IMR-90 (cell line): ENCODE measurements at regions not wholly inside any gene's neighbourhood (a gene's known extent, or its start where the extent isn't known, plus 50 kb on each side); places are given as distances from the start of the nearest gene placed in this dataset.

Experiments
- ATAC-seq: fragments of 200-7000 bp; cut with Tn5 transposase; 2 replicates; pipeline ENCODE4 v1.9.1; 2020; ENCODE audit warnings: low read depth, mild to moderate bottlenecking, moderate library complexity
- BruUV-seq: library from RNA; stranded (reverse); fragments of 400-500 nt; replicated peaks from 2 replicates; lab custom pipeline; 2021; lab: Mats Ljungman, UMichigan
- CTCF ChIA-PET: fragments of 300-600 bp; formaldehyde crosslinking; extraction: SDS; loops from one replicate; lab custom pipeline; 2021; ENCODE audit warnings: antibody characterized with exemption; lab: Yijun Ruan, JAX
- POLR2A ChIA-PET: fragments of 300-600 bp; sonication (Branson Sonifier 250); formaldehyde crosslinking; loops from one replicate; lab custom pipeline; 2022; ENCODE audit warnings: antibody characterized with exemption; ENCODE audit not compliant: unreplicated experiment; lab: Charles Lee
- DNase-seq: peaks from one replicate; pipeline ENCODE4 v3.0.0; 2013
- H2AFZ ChIP-seq: replicated peaks from 2 replicates; pipeline ENCODE3; 2013; ENCODE audit warnings: low read length, mild to moderate bottlenecking; ENCODE audit not compliant: poor library complexity
- H2AK5ac ChIP-seq: 2 replicates; pipeline ENCODE4 v1.6.1; 2013; ENCODE audit warnings: low read depth, low read length, inconsistent platforms
- H2AK9ac ChIP-seq: replicated peaks from 2 replicates; pipeline ENCODE3; 2013; ENCODE audit warnings: mild to moderate bottlenecking, low read depth, low read length, moderate library complexity; ENCODE audit not compliant: poor library complexity
- H2BK120ac ChIP-seq: 2 replicates; pipeline ENCODE4 v1.6.1; 2013; ENCODE audit warnings: low read depth, low read length, inconsistent platforms
- H2BK15ac ChIP-seq: 3 replicates; pipeline ENCODE4 v1.6.1; 2013; ENCODE audit warnings: low read depth, low read length, inconsistent platforms
- H2BK20ac ChIP-seq: 2 replicates; pipeline ENCODE4 v1.6.1; 2013; ENCODE audit warnings: low read depth, mild to moderate bottlenecking, inconsistent platforms, low read length, moderate library complexity
- H2BK5ac ChIP-seq: 2 replicates; pipeline ENCODE4 v1.6.1; 2013; ENCODE audit warnings: mild to moderate bottlenecking, low read depth, low read length, inconsistent platforms; ENCODE audit not compliant: poor library complexity, severe bottlenecking
- H3K14ac ChIP-seq: replicated peaks from 2 replicates; pipeline ENCODE4 v1.6.1; 2013; ENCODE audit warnings: low read depth, low read length, inconsistent platforms
- H3K18ac ChIP-seq: 2 replicates; pipeline ENCODE4 v1.6.1; 2013; ENCODE audit warnings: low read depth, low read length, control low read depth
- H3K23ac ChIP-seq: 2 replicates; pipeline ENCODE4 v1.6.1; 2013; ENCODE audit warnings: low read depth, low read length, inconsistent platforms
- H3K27ac ChIP-seq: 2 replicates; pipeline ENCODE4 v1.5.1; 2013; ENCODE audit warnings: mild to moderate bottlenecking, control low read depth, low read length; ENCODE audit not compliant: insufficient read depth
- H3K27me3 ChIP-seq: 2 replicates; pipeline ENCODE4 v1.6.1; 2013; ENCODE audit warnings: low read length; ENCODE audit not compliant: control insufficient read depth, insufficient read depth
- H3K36me3 ChIP-seq: 2 replicates; pipeline ENCODE4 v1.6.1; 2013; ENCODE audit warnings: low read length, mixed read lengths; ENCODE audit not compliant: control insufficient read depth, insufficient read depth
- H3K4ac ChIP-seq: 2 replicates; pipeline ENCODE4 v1.6.1; 2013; ENCODE audit warnings: low read depth, low read length, inconsistent platforms
- H3K4me1 ChIP-seq: 2 replicates; pipeline ENCODE4 v1.6.1; 2013; ENCODE audit warnings: low read length, mixed read lengths; ENCODE audit not compliant: control insufficient read depth, insufficient read depth
- H3K4me2 ChIP-seq: 2 replicates; pipeline ENCODE4 v1.6.1; 2013; ENCODE audit warnings: low read depth, mild to moderate bottlenecking, control low read depth, low read length, moderate library complexity
- H3K4me3 ChIP-seq: 2 replicates; pipeline ENCODE4 v1.5.1; 2013; ENCODE audit warnings: low read depth, mild to moderate bottlenecking, control low read depth, low read length, moderate library complexity; ENCODE audit not compliant: insufficient read depth
- H3K56ac ChIP-seq: 2 replicates; pipeline ENCODE4 v1.6.1; 2013; ENCODE audit warnings: low read length, inconsistent platforms; ENCODE audit not compliant: insufficient read depth; ENCODE audit errors: extremely low read depth
- H3K79me1 ChIP-seq, 2 experiments: 2 replicates each; pipeline ENCODE4 v1.6.1; 2013; ENCODE audit warnings: low read length in 2 of 2, inconsistent platforms in 1 of 2, low read depth in 1 of 2
- H3K9ac ChIP-seq: 2 replicates; pipeline ENCODE4 v1.6.1; 2013; ENCODE audit warnings: low read depth, low read length, control low read depth
- H3K9me1 ChIP-seq: 2 replicates; pipeline ENCODE4 v1.6.1; 2013; ENCODE audit warnings: low read length, inconsistent platforms; ENCODE audit not compliant: insufficient read depth
- H3K9me3 ChIP-seq: 2 replicates; pipeline ENCODE4 v1.6.1; 2013; ENCODE audit warnings: low read length; ENCODE audit not compliant: control insufficient read depth, insufficient read depth
- H4K20me1 ChIP-seq: 2 replicates; pipeline ENCODE4 v1.6.1; 2013; ENCODE audit warnings: low read length, inconsistent platforms; ENCODE audit not compliant: insufficient read depth
- H4K5ac ChIP-seq: 2 replicates; pipeline ENCODE4 v1.6.1; 2013; ENCODE audit warnings: mild to moderate bottlenecking, low read depth, low read length, control low read depth
- H4K8ac ChIP-seq, 2 experiments: 2 replicates each; pipeline ENCODE4 v1.6.1; 2013; ENCODE audit warnings: low read depth in 2 of 2, low read length in 2 of 2, control low read depth in 1 of 2, inconsistent platforms in 1 of 2
- H4K91ac ChIP-seq: 2 replicates; pipeline ENCODE4 v1.6.1; 2013; ENCODE audit warnings: low read depth, low read length, inconsistent platforms; ENCODE audit not compliant: insufficient read depth
- CEBPB ChIP-seq: IDR thresholded peaks from 2 replicates; pipeline ENCODE4 v1.6.1; 2012; ENCODE audit warnings: low read depth, low read length, improper control_type of control experiment
- CHD1 ChIP-seq: IDR thresholded peaks from 2 replicates; pipeline ENCODE4 v1.6.1; 2012; ENCODE audit warnings: low read depth, low read length, improper control_type of control experiment
- RFX5 ChIP-seq: IDR thresholded peaks from 2 replicates; pipeline ENCODE4 v1.8.0; 2012; ENCODE audit warnings: low read depth, mild to moderate bottlenecking, low read length, moderate library complexity
- dilution Hi-C: fragments of 300-500 bp; cut with HindIII; formaldehyde crosslinking; loops from one replicate; pipeline ENCODE4 v1.14.3; 2018; ENCODE audit warnings: low sequenced_read_pairs; ENCODE audit not compliant: unreplicated experiment
- in situ Hi-C: fragments of 300-500 bp; cut with MboI; formaldehyde crosslinking; loops from 3 replicates; pipeline ENCODE4 v1.14.3; 2019; ENCODE audit warnings: low sequenced_read_pairs, inconsistent platforms, mixed read lengths
- intact Hi-C: fragments of 100-400 bp; cut with micrococcal nuclease; formaldehyde crosslinking; loops from 2 replicates; pipeline ENCODE4 v1.10.0; 2022
- TF ChIP-seq, protein P1 (sequence below): conservative IDR thresholded peaks from 2 replicates; pipeline ENCODE4 v1.5.1; 2012; ENCODE audit warnings: mild to moderate bottlenecking, low read depth, low read length, improper control_type of control experiment

GRCh38 chr18:66695281-66695680 lies 91.4 kb upstream of the CDH19 start:
- no peaks in the 10 kb centered on the region for H3K9me1 ChIP-seq
- H3K4me2 ChIP-seq = no peak overlapping the region
- dilution Hi-C loops = no loop called here
- H2AFZ ChIP-seq = no peak overlapping the region
- H3K14ac ChIP-seq = no peak overlapping the region
- BruUV-seq = no TSS peak
- in situ Hi-C loops = no loop called here
- H2AK9ac ChIP-seq = no peak overlapping the region
- H3K79me1 ChIP-seq = no peaks in the 10 kb centered on the region
- H3K27ac ChIP-seq = no peak overlapping the region
- H3K23ac ChIP-seq = no peak overlapping the region
- H2AK5ac ChIP-seq = no peak overlapping the region
- no peak overlapping the region for H4K91ac ChIP-seq
- H2BK120ac ChIP-seq = no peak overlapping the region
- H3K36me3 ChIP-seq = no peaks in the 10 kb centered on the region
- POLR2A ChIA-PET = no interaction called here
- H3K9me3 ChIP-seq = peaks cover 2% of the 10 kb centered on the region
- no peak overlapping the region for H2BK5ac ChIP-seq
- H2BK20ac ChIP-seq = no peak overlapping the region
- H3K18ac ChIP-seq = no peak overlapping the region
- DNase-seq = no peak
- no peak overlapping the region for H3K4ac ChIP-seq
- no peaks in the 10 kb centered on the region for H3K4me1 ChIP-seq
- ATAC-seq = no peak
- H4K8ac ChIP-seq = no peak overlapping the region
- H2BK15ac ChIP-seq = no peak overlapping the region
- intact Hi-C loops = no loop called here
- no peak overlapping the region for H3K4me3 ChIP-seq
- TF ChIP-seq, protein P1, sequence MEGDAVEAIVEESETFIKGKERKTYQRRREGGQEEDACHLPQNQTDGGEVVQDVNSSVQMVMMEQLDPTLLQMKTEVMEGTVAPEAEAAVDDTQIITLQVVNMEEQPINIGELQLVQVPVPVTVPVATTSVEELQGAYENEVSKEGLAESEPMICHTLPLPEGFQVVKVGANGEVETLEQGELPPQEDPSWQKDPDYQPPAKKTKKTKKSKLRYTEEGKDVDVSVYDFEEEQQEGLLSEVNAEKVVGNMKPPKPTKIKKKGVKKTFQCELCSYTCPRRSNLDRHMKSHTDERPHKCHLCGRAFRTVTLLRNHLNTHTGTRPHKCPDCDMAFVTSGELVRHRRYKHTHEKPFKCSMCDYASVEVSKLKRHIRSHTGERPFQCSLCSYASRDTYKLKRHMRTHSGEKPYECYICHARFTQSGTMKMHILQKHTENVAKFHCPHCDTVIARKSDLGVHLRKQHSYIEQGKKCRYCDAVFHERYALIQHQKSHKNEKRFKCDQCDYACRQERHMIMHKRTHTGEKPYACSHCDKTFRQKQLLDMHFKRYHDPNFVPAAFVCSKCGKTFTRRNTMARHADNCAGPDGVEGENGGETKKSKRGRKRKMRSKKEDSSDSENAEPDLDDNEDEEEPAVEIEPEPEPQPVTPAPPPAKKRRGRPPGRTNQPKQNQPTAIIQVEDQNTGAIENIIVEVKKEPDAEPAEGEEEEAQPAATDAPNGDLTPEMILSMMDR = no peak
- TF ChIP-seq CHD1 (no peak), CEBPB (no peak), RFX5 (no peak)
- CTCF ChIA-PET = no interaction called here
- no peaks in the 10 kb centered on the region for H3K27me3 ChIP-seq
- no peak overlapping the region for H4K5ac ChIP-seq
- H3K9ac ChIP-seq = no peak overlapping the region
- no peaks in the 10 kb centered on the region for H4K20me1 ChIP-seq
- H3K56ac ChIP-seq = no peak overlapping the region
